ENCODE measurements at regions not wholly inside any gene's neighbourhood (a gene's known extent, or its start where the extent isn't known, plus 50 kb on each side); places are given as distances from the start of the nearest gene placed in this dataset.

DNA sequence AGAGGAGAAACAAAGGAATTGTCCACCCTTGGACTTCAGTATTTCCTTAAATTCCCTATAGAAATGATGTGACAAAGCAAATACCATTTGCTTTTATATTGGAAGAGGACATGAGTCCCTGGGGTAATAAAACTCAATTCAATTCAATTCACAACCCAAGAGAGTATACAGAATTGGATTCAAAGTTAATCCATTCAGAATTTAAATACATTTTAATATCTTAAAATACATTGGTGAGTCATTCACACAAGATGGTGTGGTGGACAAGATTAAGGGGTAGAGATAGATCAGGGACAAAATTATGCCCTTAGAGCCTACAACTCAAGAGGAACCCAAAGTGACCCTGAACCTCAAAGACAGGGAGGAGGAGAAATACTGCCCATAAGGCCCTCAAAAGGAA lies 495.0 kb upstream of the TMPO start:
- Histone ChIP-seq H3K9me3 (no peaks in the 10 kb centered on the region), H3K27me3 (ENCODE audit: insufficient read depth) (no peaks in the 10 kb centered on the region), H3K9me2 (no peaks in the 10 kb centered on the region), H3K79me2 (ENCODE audit: insufficient read depth) (no peaks in the 10 kb centered on the region), H2AFZ (ENCODE audit: low read depth) (no peak overlapping the region), H3K27ac (ENCODE audit: low read depth in 2 of 2, low read length in 1 of 2) (peak overlapping the region in 1 of 2 experiments; percentile 17; a peak in 1 of 4 replicates), H3K4me2 (no peak overlapping the region), H3K4me1 (ENCODE audit: control insufficient read depth in 1 of 2, insufficient read depth in 2 of 2, low read depth in 1 of 2, low read length in 1 of 2) (peaks cover 3% of the 10 kb centered on the region in 2 experiments; a peak in 3 of 4 replicates), H3K36me3 (replicated peaks in 1 of 2; ENCODE audit: control insufficient read depth in 1 of 2, insufficient read depth in 2 of 2, low read length in 1 of 2) (no peaks in the 10 kb centered on the region), H3F3A (replicated peaks; ENCODE audit: insufficient read depth) (no peaks in the 10 kb centered on the region), H3K4me3 (ENCODE audit: low read depth in 2 of 2, low read length in 1 of 2) (no peak overlapping the region), H3K9ac (no peak overlapping the region), H4K20me1 (ENCODE audit: insufficient read depth) (no peaks in the 10 kb centered on the region)
- no peak for DNase-seq
- TF ChIP-seq, protein P1, sequence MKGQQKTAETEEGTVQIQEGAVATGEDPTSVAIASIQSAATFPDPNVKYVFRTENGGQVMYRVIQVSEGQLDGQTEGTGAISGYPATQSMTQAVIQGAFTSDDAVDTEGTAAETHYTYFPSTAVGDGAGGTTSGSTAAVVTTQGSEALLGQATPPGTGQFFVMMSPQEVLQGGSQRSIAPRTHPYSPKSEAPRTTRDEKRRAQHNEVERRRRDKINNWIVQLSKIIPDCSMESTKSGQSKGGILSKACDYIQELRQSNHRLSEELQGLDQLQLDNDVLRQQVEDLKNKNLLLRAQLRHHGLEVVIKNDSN (IDR thresholded peaks at IDR 0.05; ENCODE audit: borderline replicate concordance, low read depth), result no peak
- no peak for TF ChIP-seq CTCF (IDR thresholded peaks at IDR 0.05)
- no peak for TF ChIP-seq POLR2AphosphoS5 (IDR thresholded peaks at IDR 0.05; ENCODE audit: low read depth, low read length)
- no peak for TF ChIP-seq TEAD4 (IDR thresholded peaks at IDR 0.05; ENCODE audit: borderline replicate concordance, insufficient read depth)
- no peak for TF ChIP-seq ZBTB33 (IDR thresholded peaks at IDR 0.05; ENCODE audit: borderline replicate concordance, low read depth)
- no peak for TF ChIP-seq GABPA (IDR thresholded peaks at IDR 0.05; ENCODE audit: low read depth)
- no peak for TF ChIP-seq CHD2 (IDR thresholded peaks at IDR 0.05; ENCODE audit: low read length, partially characterized antibody)
- TF ChIP-seq TCF12 (IDR thresholded peaks at IDR 0.05), result no peak
- no peak for TF ChIP-seq SIN3A (IDR thresholded peaks at IDR 0.05; ENCODE audit: borderline replicate concordance, low read depth, low read length)
- ChIA-PET POLR2A (no interaction called here), CTCF (no interaction called here)

- Histone ChIP-seq H3K4me3 (ENCODE audit: low read depth in 2 of 2, low read length in 1 of 2) (no peak overlapping the region), H2AFZ (ENCODE audit: low read depth) (no peak overlapping the region), H3K9me3 (no peaks in the 10 kb centered on the region), H3K27ac (ENCODE audit: low read depth in 2 of 2, low read length in 1 of 2) (no peak overlapping the region), H3K4me1 (ENCODE audit: control insufficient read depth in 1 of 2, insufficient read depth in 2 of 2, low read depth in 1 of 2, low read length in 1 of 2) (peaks cover 3% of the 10 kb centered on the region in 2 experiments; a peak in 3 of 4 replicates), H3K9me2 (no peaks in the 10 kb centered on the region), H3K36me3 (replicated peaks in 1 of 2; ENCODE audit: control insufficient read depth in 1 of 2, insufficient read depth in 2 of 2, low read length in 1 of 2) (no peaks in the 10 kb centered on the region), H3K9ac (no peak overlapping the region), H4K20me1 (ENCODE audit: insufficient read depth) (no peaks in the 10 kb centered on the region), H3K79me2 (ENCODE audit: insufficient read depth) (no peaks in the 10 kb centered on the region), H3K4me2 (no peak overlapping the region), H3K27me3 (ENCODE audit: insufficient read depth) (no peaks in the 10 kb centered on the region), H3F3A (replicated peaks; ENCODE audit: insufficient read depth) (no peaks in the 10 kb centered on the region)
- DNase-seq, result no peak
- CTCF ChIA-PET, result no interaction called here
- POLR2A ChIA-PET, result no interaction called here
- TF ChIP-seq NRF1 (IDR thresholded peaks at IDR 0.05; ENCODE audit: low read depth, low read length) (no peak), JUND (IDR thresholded peaks at IDR 0.05) (no peak), CTCF (IDR thresholded peaks at IDR 0.05) (no peak)
Measured at GRCh38 chr12:98022961-98023360, 492.4 kb upstream of the TMPO start.

Data from SK-N-SH (cell line).